22Rv1 (cell line): ENCODE measurements at regions not wholly inside any gene's neighbourhood (a gene's known extent, or its start where the extent isn't known, plus 50 kb on each side); places are given as distances from the start of the nearest gene placed in this dataset.

ENCODE experiments used
- ZFX ChIP-seq: fragments of 450-650 bp; IDR thresholded peaks from 2 replicates; pipeline ENCODE4 v1.6.1; 2017; ENCODE audit warnings: antibody characterized with exemption, borderline replicate concordance
- TF ChIP-seq, protein P1 (sequence below): fragments of 450-650 bp; IDR thresholded peaks from 2 replicates; pipeline ENCODE4 v1.5.1; 2017; ENCODE audit warnings: mild to moderate bottlenecking

DNA sequence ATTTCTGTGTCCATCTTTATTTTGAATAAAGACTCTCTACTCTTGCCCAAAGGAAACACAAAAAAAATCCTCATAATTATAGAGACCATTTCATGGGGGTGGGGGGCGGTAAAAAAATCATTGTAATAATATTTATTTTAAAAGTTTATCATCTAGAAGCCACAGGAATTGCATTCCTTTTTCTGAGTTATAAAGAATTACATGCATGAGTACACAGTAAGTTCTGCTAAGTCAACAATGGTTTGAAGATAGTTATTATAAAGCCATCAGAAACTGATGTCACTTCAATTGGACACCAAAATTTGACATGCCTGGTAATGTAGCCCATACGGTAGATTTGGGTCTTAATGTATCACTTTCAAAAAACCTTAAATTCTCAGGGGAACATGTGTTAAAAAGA, 478.1 kb upstream of the NR5A2 start:
- TF ChIP-seq, protein P1, sequence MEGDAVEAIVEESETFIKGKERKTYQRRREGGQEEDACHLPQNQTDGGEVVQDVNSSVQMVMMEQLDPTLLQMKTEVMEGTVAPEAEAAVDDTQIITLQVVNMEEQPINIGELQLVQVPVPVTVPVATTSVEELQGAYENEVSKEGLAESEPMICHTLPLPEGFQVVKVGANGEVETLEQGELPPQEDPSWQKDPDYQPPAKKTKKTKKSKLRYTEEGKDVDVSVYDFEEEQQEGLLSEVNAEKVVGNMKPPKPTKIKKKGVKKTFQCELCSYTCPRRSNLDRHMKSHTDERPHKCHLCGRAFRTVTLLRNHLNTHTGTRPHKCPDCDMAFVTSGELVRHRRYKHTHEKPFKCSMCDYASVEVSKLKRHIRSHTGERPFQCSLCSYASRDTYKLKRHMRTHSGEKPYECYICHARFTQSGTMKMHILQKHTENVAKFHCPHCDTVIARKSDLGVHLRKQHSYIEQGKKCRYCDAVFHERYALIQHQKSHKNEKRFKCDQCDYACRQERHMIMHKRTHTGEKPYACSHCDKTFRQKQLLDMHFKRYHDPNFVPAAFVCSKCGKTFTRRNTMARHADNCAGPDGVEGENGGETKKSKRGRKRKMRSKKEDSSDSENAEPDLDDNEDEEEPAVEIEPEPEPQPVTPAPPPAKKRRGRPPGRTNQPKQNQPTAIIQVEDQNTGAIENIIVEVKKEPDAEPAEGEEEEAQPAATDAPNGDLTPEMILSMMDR = no peak
- no peak for TF ChIP-seq ZFX
